NCI-H2196 (cell line): ENCODE measurements at regions not wholly inside any gene's neighbourhood (a gene's known extent, or its start where the extent isn't known, plus 50 kb on each side); places are given as distances from the start of the nearest gene placed in this dataset.
A peak's percentile ranks its signal among the peaks of the same experiment; 100 is the strongest.

Experiments
- DNase-seq: peaks from one replicate; lab custom pipeline; 2025; ENCODE audit not compliant: unreplicated experiment; lab: John Stamatoyannopoulos, UW

GRCh38 chr7:142377567-142377966 is 119.7 kb upstream of the PRSS58 start:
- DNase-seq: no peak

- no peak for DNase-seq
Observed at GRCh38 chr7:142376356-142376997, 118.6 kb upstream of the PRSS58 start.

DNA sequence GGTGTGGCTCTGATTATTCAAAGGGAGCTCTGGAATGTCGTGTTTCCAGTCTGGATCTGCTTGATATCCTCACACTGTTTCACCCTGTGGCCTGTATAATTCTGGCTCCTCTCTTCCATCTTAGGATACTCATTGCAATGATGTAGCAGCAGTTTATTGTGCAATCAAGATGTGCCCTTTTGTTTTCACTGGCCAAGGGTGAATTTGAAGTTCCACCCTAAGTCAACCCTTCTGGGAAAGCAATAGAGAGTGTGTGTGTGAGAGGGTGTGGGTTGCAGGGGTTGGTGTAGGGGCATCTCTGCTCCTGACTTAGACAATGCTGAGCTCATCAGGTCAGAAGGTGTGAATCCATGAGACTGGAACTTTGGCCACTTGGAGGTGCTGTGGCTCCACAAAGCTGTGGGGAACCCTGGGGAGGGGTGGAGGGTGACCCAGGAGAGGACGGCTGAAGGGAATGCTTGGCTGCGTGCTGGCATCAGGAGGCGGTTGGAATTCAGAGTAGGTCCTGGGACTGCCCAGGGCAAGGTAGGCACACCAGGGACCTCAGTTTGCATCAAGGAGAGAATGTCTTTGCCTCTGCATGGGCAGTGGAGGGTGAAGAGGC is 118.0 kb upstream of the PRSS58 start:
- no peak for DNase-seq

- no peak for DNase-seq
Observed at GRCh38 chr7:142372727-142373126, 114.9 kb upstream of the PRSS58 start.

DNA sequence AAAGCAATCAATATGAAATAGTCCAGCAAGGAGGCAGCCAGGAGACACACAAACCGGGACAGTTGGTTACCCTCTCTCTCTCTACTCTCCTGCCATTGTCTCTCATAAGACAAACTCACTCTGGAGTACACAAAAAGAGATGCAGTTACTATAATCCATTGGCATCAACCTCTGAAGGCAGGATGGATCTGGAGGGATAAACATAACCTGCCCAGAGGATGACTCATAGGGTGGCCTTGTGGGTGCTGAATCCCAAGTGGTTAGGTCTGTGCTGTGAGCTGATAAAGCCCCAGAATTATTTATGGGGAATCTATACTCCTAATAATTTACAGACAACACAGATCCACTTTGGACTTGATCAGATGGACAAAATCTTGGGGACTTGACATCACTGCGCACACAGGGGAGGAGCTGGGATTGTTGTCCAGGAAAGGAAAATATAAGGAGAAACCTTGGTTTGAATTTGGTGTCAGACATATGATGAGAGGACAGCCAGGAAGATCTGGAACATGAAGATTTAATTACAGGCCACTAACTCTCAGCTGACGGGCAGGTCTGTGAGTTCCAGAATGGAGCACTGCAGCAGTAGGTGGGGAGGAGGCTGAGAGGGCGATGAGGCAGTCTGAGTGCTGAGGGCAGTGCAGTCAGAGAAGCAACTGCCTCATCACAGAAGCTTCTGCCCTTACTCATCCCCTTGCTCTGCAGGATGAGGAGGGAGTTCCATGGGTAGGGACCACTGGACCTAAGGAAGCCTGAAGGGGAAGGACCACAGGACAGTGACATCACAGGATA is 113.9 kb upstream of the PRSS58 start:
- DNase-seq: no peak

GRCh38 chr7:142365410-142365842 is 107.6 kb upstream of the PRSS58 start:
- DNase-seq: no peak

DNA sequence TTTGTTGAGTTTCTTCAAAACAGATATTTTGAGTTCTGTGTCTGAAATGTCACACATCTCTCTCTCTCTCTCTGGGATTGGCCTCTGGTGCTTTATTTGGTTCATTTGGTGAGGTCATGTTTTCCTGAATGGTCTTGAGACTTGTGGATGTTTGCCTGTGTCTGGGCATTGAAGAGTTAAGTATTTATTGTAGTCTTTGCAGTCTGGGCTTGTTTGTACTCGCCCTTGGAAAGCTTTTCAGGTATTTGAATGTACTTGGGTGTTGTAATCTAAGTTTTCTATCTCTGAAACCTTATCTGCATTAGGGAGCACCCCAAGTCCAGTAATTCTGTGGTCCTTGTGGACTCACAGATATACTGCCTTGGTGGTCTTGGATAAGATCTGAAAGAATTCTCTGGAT is 106.7 kb upstream of the PRSS58 start:
- no peak for DNase-seq

DNA sequence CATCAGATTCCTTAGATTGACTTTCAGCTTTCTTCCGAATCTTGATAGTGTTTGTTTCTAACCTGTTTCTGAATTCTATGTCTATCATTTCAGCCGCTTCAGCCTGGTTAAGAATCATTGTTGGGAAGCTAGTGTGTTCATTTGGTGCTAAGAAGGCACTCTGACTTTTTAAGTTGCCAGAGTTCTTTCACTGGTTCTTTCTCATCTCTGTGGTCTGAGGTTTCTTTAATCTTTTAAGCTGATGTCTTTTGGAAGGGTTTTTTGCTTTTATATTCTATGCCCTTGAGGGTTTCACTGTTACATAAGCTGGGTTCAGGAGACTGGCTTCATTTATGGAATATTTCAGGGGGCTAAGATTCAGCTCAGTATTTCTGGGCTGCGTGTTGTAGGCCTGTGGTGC is 104.5 kb upstream of the PRSS58 start:
- DNase-seq: no peak

DNA sequence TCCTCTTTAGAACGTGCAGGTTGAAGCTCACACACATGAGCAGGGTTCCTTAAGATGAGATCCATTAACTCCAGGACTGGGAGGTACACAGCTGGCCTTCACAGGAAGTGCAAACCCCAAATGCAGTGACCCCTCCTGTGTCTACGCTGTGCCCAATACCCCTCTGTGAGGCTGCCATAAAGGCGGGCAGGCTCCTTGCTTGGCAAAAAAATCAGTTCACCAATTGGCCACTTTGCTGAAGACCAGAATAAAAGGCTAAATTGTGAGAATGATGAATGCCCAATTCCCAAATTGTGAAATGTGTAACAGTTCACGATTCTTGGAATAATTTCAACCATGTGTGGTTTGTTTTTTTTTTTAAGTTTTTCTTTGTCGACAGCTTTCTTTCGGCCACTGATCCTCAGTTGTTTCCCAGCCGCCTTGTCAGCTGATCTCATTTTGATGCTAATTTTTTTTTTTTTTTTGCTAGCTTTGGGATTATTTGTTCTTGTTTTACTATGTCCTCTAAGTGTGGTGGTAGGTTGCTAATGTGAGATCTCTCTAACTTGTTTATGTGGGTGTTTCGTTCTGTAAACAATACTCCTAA is 101.9 kb upstream of the PRSS58 start:
- no peak for DNase-seq

DNA sequence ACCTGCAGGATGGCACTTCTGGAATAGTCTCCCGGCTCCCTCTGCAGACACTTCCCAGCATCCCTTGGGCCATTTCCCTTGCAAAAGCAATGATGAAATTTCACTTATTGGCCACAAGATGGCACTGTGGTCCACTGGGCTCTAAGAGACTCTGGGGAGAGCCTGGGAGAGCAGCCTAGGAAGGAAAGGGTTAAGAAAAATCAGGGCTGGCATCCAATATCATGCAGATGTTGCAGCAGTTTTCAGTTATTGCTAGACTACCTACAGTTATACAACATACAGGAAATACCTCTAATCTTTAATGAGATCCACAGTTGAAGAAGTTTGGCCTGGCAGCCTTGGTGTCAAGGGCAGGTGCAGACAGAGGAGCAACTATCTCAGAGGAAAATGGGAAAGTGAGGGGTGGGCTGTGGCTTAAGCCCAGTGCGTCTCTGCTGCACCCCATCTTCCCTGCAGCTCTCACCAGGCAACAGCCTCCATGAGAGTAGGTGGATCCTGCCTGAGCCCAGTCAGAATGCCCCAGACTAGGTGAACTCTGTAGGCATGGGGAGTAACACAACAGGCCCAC is 100.2 kb upstream of the PRSS58 start:
- peak; percentile 7 for DNase-seq

- DNase-seq: no peak
Observed at GRCh38 chr7:142356166-142356565, 98.3 kb upstream of the PRSS58 start.

- DNase-seq: no peak
Observed at GRCh38 chr7:142355328-142355727, 97.5 kb upstream of the PRSS58 start.

DNA sequence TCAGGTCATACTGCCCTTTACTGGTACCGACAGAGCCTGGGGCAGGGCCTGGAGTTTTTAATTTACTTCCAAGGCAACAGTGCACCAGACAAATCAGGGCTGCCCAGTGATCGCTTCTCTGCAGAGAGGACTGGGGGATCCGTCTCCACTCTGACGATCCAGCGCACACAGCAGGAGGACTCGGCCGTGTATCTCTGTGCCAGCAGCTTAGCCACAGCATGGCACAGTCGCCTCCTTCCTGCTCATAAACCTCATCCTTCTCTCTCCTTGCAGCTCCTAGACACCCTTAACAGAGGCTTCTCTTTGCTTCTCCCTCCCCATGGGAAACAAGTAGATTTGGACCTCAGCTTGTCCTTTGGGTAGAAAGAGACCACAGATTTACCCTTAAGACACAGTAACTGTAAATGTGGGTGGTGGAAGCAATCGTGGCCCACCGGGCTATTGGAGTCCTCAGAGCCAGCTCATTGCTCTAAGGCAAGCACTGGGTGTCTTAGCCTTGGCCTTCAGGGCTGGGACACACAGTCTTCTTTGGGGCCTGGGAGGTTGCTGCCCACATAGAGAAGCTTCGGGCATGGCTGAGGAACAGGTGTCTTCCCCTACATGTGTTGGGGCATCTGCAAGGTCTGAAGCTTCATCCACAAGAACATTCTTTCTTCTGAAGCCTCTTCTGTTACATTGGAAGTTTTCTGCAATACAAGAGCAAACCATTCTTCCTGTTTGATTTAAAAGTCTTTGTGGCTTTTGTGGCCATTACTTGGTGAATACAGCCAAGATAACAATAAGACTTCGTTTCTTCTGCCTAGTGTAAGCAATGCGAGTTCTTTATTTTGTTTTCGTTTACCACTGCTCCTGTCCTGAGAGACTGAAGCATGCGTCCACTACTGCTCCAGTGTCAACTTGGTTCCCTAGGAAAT is 95.5 kb upstream of the PRSS58 start:
- no peak for DNase-seq

- DNase-seq: no peak
Observed at GRCh38 chr7:142352543-142352942, 94.7 kb upstream of the PRSS58 start.

GRCh38 chr7:142351145-142351544 is 93.3 kb upstream of the PRSS58 start:
- DNase-seq: no peak

DNA sequence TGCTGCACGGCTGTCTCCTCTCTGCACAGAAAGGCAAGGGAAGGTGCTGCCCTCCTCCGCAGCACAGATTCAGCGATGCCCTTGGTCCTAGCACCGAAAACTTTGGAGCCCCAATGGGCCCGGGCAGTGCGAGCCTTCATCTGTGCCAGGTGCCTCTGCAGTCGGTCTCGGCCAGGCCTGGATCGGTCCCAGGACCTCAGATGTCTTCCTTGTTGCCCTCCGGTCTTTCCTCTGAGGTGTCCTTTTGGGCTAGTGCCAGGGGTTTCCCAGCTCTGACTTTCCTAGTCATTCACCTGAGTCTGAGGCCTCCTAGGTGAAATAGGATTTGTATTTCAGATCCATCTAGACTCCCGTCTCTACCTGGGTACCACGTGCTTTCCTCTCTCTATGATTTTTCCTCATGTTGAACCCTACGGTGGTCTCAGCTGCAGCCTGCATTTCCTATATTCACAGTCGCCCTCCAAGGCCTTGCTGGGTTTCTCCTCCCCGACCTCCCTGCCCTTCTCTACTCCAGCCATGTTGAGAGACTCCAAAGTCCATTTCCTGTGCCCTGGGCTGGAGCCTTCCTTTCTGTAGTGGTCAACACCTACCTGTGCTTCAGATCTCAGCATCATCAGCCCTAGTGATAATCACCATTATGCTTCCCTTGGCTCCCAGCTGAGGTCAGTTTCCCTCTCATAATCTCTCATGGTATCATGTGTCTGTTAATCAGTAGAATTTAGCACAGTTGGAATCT is 92.0 kb upstream of the PRSS58 start:
- no peak for DNase-seq

GRCh38 chr7:142348921-142349405 is 91.1 kb upstream of the PRSS58 start:
- no peak for DNase-seq

GRCh38 chr7:142348100-142348499 is 90.2 kb upstream of the PRSS58 start:
- no peak for DNase-seq

DNA sequence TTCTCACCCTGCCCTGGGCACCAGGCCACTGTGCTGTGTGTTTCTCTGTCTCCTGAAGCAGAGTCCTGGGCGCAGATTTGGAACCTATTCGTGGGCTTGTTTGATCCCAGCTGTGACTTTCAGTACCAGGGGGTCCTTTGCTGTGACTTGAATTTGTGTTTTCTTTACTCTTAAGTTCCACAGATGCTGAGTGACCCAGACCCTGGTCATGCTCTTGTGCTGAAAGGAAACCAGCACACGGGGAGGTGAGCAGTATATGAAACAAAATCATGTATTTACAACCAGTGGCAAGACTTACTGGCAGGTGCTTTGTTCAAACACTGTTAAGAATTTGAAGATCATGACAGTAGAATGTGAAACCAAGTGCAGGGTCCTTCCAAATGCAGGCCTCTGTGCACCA is 89.2 kb upstream of the PRSS58 start:
- DNase-seq: no peak

- DNase-seq: no peak
Observed at GRCh38 chr7:142345811-142346210, 88.0 kb upstream of the PRSS58 start.
